ENCODE measurements at regions not wholly inside any gene's neighbourhood (a gene's known extent, or its start where the extent isn't known, plus 50 kb on each side); places are given as distances from the start of the nearest gene placed in this dataset.

- H3K4me1 Mint-ChIP-seq (ENCODE audit: low read depth), result peaks cover 15% of the 10 kb centered on the region
- no peak for TF ChIP-seq CTCF (IDR thresholded peaks at IDR 0.05)
- intact Hi-C loops (cut with micrococcal nuclease), result no loop called here
- no peak overlapping the region for H3K27ac Mint-ChIP-seq
- H3K27me3 Mint-ChIP-seq, result no peaks in the 10 kb centered on the region
- no peaks in the 10 kb centered on the region for H3K36me3 Mint-ChIP-seq (ENCODE audit: low read depth)
- no peak overlapping the region for H3K4me3 Mint-ChIP-seq
- POLR2A ChIA-PET, result no interaction called here
- CTCF ChIA-PET, result no interaction called here
- ATAC-seq (no peak), DNase-seq (no peak)
- H3K9me3 Mint-ChIP-seq, result peaks cover 3% of the 10 kb centered on the region
Measured at GRCh38 chr9:93900971-93901861, 53.9 kb downstream of the BARX1 start.

GRCh38 chr9:93900436-93900819 lies 54.7 kb downstream of the BARX1 start:
- Mint-ChIP-seq H3K36me3 (ENCODE audit: low read depth) (no peaks in the 10 kb centered on the region), H3K9me3 (peaks cover 3% of the 10 kb centered on the region), H3K27me3 (no peaks in the 10 kb centered on the region), H3K27ac (no peak overlapping the region), H3K4me1 (ENCODE audit: low read depth) (peaks cover 15% of the 10 kb centered on the region), H3K4me3 (no peak overlapping the region)
- intact Hi-C loops (cut with micrococcal nuclease), result no loop called here
- ATAC-seq (no peak), DNase-seq (no peak)
- POLR2A ChIA-PET, result no interaction called here
- CTCF ChIA-PET, result no interaction called here
- no peak for TF ChIP-seq CTCF (IDR thresholded peaks at IDR 0.05)

- Mint-ChIP-seq H3K9me3 (peaks cover 3% of the 10 kb centered on the region), H3K36me3 (ENCODE audit: low read depth) (no peaks in the 10 kb centered on the region), H3K4me3 (no peak overlapping the region), H3K27ac (no peak overlapping the region), H3K4me1 (ENCODE audit: low read depth) (peaks cover 15% of the 10 kb centered on the region), H3K27me3 (no peaks in the 10 kb centered on the region)
- CTCF ChIA-PET, result no interaction called here
- no peak for ATAC-seq
- intact Hi-C loops (cut with micrococcal nuclease), result no loop called here
- POLR2A ChIA-PET, result no interaction called here
- no peak for DNase-seq
- no peak for TF ChIP-seq CTCF (IDR thresholded peaks at IDR 0.05)
Measured at GRCh38 chr9:93899609-93900435, 55.3 kb downstream of the BARX1 start.

- CTCF ChIA-PET, result no interaction called here
- no peak for TF ChIP-seq CTCF (IDR thresholded peaks at IDR 0.05)
- no peak for DNase-seq
Measured at GRCh38 chr9:93898502-93899426, 56.4 kb downstream of the BARX1 start.

More at GRCh38 chr9:93898502-93899426, 56.4 kb downstream of the BARX1 start:
- H3K36me3 Mint-ChIP-seq (ENCODE audit: low read depth), result no peaks in the 10 kb centered on the region
- intact Hi-C loops (cut with micrococcal nuclease), result no loop called here
- H3K27me3 Mint-ChIP-seq, result no peaks in the 10 kb centered on the region
- H3K27ac Mint-ChIP-seq, result peak overlapping the region; percentile 47
- POLR2A ChIA-PET, result no interaction called here
- peaks cover 15% of the 10 kb centered on the region for H3K4me1 Mint-ChIP-seq (ENCODE audit: low read depth)
- ATAC-seq, result no peak
- no peak overlapping the region for H3K4me3 Mint-ChIP-seq
- peaks cover 3% of the 10 kb centered on the region for H3K9me3 Mint-ChIP-seq
